Body of pancreas (tissue), 4 donors: ENCODE measurements at regions not wholly inside any gene's neighbourhood (a gene's known extent, or its start where the extent isn't known, plus 50 kb on each side); places are given as distances from the start of the nearest gene placed in this dataset.

Experiments
- POLR2A ChIP-seq, 3 donors: fragments of 450-650 bp; IDR thresholded peaks; one replicate each; pipeline ENCODE4 v1.6.1; 2016; ENCODE audit warnings: antibody characterized with exemption in 3 of 3, mild to moderate bottlenecking in 2 of 3
- TF ChIP-seq, protein P1 (sequence below), 7 experiments: fragments of 450-650 bp in 4 of 7; fragments of 200-600 bp in 3 of 7; sonication (generic) in 3 of 7; IDR thresholded peaks; one replicate each; pipeline ENCODE4 v1.5.1; 2016 to 2019; ENCODE audit warnings: antibody characterized with exemption in 7 of 7

DNA sequence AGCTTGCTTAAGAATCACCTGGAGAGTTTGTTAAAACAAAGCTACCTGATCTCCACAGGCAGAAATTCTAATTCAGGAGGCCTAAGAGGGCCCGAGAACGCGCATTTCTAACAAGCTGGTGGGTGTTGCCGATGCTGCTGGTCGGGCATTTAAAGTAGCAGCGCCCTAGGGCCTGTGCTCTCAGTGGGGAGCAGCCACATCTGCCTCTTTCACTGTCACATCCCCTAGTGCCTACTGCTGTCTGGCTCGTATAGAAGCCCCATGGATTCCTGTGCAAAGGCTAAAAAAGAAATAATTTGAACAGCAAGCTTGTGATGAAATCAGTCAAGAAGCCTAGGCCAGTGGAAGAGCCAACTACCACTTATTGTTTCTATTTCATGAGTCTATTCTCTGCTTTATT, 126.7 kb upstream of the SMIM21 start:
- TF ChIP-seq POLR2A (IDR thresholded peaks at IDR 0.05): no peak
- TF ChIP-seq, protein P1, sequence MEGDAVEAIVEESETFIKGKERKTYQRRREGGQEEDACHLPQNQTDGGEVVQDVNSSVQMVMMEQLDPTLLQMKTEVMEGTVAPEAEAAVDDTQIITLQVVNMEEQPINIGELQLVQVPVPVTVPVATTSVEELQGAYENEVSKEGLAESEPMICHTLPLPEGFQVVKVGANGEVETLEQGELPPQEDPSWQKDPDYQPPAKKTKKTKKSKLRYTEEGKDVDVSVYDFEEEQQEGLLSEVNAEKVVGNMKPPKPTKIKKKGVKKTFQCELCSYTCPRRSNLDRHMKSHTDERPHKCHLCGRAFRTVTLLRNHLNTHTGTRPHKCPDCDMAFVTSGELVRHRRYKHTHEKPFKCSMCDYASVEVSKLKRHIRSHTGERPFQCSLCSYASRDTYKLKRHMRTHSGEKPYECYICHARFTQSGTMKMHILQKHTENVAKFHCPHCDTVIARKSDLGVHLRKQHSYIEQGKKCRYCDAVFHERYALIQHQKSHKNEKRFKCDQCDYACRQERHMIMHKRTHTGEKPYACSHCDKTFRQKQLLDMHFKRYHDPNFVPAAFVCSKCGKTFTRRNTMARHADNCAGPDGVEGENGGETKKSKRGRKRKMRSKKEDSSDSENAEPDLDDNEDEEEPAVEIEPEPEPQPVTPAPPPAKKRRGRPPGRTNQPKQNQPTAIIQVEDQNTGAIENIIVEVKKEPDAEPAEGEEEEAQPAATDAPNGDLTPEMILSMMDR (IDR thresholded peaks at IDR 0.05): no peak
